Prostate gland (tissue), 2 donors: ENCODE measurements at regions not wholly inside any gene's neighbourhood (a gene's known extent, or its start where the extent isn't known, plus 50 kb on each side); places are given as distances from the start of the nearest gene placed in this dataset.
A peak's percentile ranks its signal among the peaks of the same experiment; 100 is the strongest.
"Not testable (repeated sequence)": the region's sequence is repeated elsewhere in the genome, so short reads cannot be mapped to it uniquely, and the experiment has no call there.

Source experiments
- DNase-seq: peaks from one replicate; pipeline ENCODE4 v3.0.0-alpha.2; 2019; ENCODE audit warnings: low spot score
- H3K27ac ChIP-seq, 2 donors: fragments of 200-600 bp; sonication (generic); 2 replicates each; pipeline ENCODE4 v1.5.1; 2017 to 2019
- H3K27me3 ChIP-seq: fragments of 200-600 bp; sonication (generic); replicated peaks from 2 replicates; pipeline ENCODE4 v1.5.1; 2019; ENCODE audit not compliant: insufficient read depth
- H3K36me3 ChIP-seq, 2 donors: fragments of 200-600 bp; sonication (generic); 1 replicate in 1 of 2; 2 replicates in 1 of 2; pipeline versions ENCODE4 v1.5.1 to v1.8.1; 2017 to 2019
- H3K4me1 ChIP-seq: fragments of 200-600 bp; sonication (generic); replicated peaks from 2 replicates; pipeline ENCODE4 v1.5.1; 2019
- H3K4me3 ChIP-seq, 2 donors: fragments of 200-600 bp; sonication (generic); 2 replicates each; pipeline ENCODE4 v1.5.1; 2017 to 2019
- H3K9me3 ChIP-seq: fragments of 200-600 bp; sonication (generic); 2 replicates; pipeline ENCODE4 v1.5.1; 2017
- CTCF ChIP-seq, 4 experiments: fragments of 200-600 bp in 2 of 4; fragments of 450-650 bp in 2 of 4; sonication (generic) in 2 of 4; IDR thresholded peaks; 1 replicate in 3 of 4; 2 replicates in 1 of 4; pipeline ENCODE4 v1.5.1; 2016 to 2019; ENCODE audit warnings: antibody characterized with exemption in 4 of 4, mild to moderate bottlenecking in 2 of 4, moderate library complexity in 2 of 4
- POLR2A ChIP-seq: fragments of 450-650 bp; IDR thresholded peaks from one replicate; pipeline ENCODE4 v1.6.1; 2016; ENCODE audit warnings: antibody characterized with exemption, mild to moderate bottlenecking
- POLR2AphosphoS5 ChIP-seq: sonication (generic); formaldehyde crosslinking; IDR thresholded peaks from one replicate; pipeline ENCODE4 v1.6.1; 2017; ENCODE audit warnings: antibody characterized with exemption
- WGBS: methylation state at CpG from one replicate; pipeline ENCODE4 v1.1.5; 2018; 5-methylcytosine and 5-hydroxymethylcytosine counted together
- intact Hi-C: fragments of 100-400 bp; cut with DNase I; formaldehyde crosslinking; loops from one replicate; pipeline ENCODE4 v1.14.2; 2022

GRCh38 chr3:66831931-66832330 lies 166.2 kb upstream of the KBTBD8 start:
- intact Hi-C loops, result no loop called here
- H3K27me3 ChIP-seq, result no peaks in the 10 kb centered on the region
- WGBS, result 90% methylated on average over 1 of the region's 1 CpG
- no peak overlapping the region for H3K27ac ChIP-seq
- no peak for DNase-seq
- H3K4me1 ChIP-seq, result no peaks in the 10 kb centered on the region
- H3K9me3 ChIP-seq, result no peaks in the 10 kb centered on the region
- no peak overlapping the region for H3K4me3 ChIP-seq
- no peaks in the 10 kb centered on the region for H3K36me3 ChIP-seq
- no peak for TF ChIP-seq POLR2A
- no peak for TF ChIP-seq CTCF (IDR thresholded peaks at IDR 0.05)
- TF ChIP-seq POLR2AphosphoS5, result no peak

GRCh38 chr3:66836363-66837152 lies 161.5 kb upstream of the KBTBD8 start:
- Histone ChIP-seq H3K27me3 (no peaks in the 10 kb centered on the region), H3K9me3 (no peaks in the 10 kb centered on the region), H3K27ac (no peak overlapping the region), H3K36me3 (no peaks in the 10 kb centered on the region), H3K4me1 (no peaks in the 10 kb centered on the region), H3K4me3 (no peak overlapping the region)
- DNase-seq, result no peak
- WGBS, result 63% methylated on average over 5 of the region's 5 CpGs
- intact Hi-C loops, result no loop called here
- TF ChIP-seq CTCF (IDR thresholded peaks at IDR 0.05) (peak in 1 of 4 experiments; percentile 22), POLR2AphosphoS5 (no peak)

GRCh38 chr3:66838704-66839103 lies 159.4 kb upstream of the KBTBD8 start:
- intact Hi-C loops, result no loop called here

GRCh38 chr3:66839508-66839907 lies 158.6 kb upstream of the KBTBD8 start:
- no peak overlapping the region for H3K4me3 ChIP-seq
- 76% methylated on average over 6 of the region's 6 CpGs for WGBS
- intact Hi-C loops, result no loop called here
- H3K27ac ChIP-seq, result no peak overlapping the region
- no peaks in the 10 kb centered on the region for H3K4me1 ChIP-seq
- no peaks in the 10 kb centered on the region for H3K9me3 ChIP-seq
- no peaks in the 10 kb centered on the region for H3K27me3 ChIP-seq
- DNase-seq, result no peak
- TF ChIP-seq CTCF (IDR thresholded peaks at IDR 0.05), result no peak
- TF ChIP-seq POLR2A, result no peak
- TF ChIP-seq POLR2AphosphoS5, result no peak
- H3K36me3 ChIP-seq, result no peaks in the 10 kb centered on the region

More at GRCh38 chr3:66838704-66839103, 159.4 kb upstream of the KBTBD8 start:
- Histone ChIP-seq H3K27me3 (no peaks in the 10 kb centered on the region), H3K4me1 (no peaks in the 10 kb centered on the region), H3K4me3 (no peak overlapping the region), H3K36me3 (no peaks in the 10 kb centered on the region), H3K9me3 (no peaks in the 10 kb centered on the region), H3K27ac (no peak overlapping the region)
- WGBS, result 90% methylated on average over 8 of the region's 8 CpGs
- no peak for TF ChIP-seq CTCF (IDR thresholded peaks at IDR 0.05)
- TF ChIP-seq POLR2AphosphoS5, result no peak
- TF ChIP-seq POLR2A, result no peak
- DNase-seq, result no peak

GRCh38 chr3:66842761-66843464 lies 155.2 kb upstream of the KBTBD8 start:
- H3K27me3 ChIP-seq, H3K27ac ChIP-seq, intact Hi-C loops, H3K9me3 ChIP-seq, H3K4me3 ChIP-seq, DNase-seq, H3K4me1 ChIP-seq, H3K36me3 ChIP-seq: not testable (repeated sequence)
- 77% methylated on average over 18 of the region's 18 CpGs for WGBS
